ENCODE measurements at regions not wholly inside any gene's neighbourhood (a gene's known extent, or its start where the extent isn't known, plus 50 kb on each side); places are given as distances from the start of the nearest gene placed in this dataset.

DNA sequence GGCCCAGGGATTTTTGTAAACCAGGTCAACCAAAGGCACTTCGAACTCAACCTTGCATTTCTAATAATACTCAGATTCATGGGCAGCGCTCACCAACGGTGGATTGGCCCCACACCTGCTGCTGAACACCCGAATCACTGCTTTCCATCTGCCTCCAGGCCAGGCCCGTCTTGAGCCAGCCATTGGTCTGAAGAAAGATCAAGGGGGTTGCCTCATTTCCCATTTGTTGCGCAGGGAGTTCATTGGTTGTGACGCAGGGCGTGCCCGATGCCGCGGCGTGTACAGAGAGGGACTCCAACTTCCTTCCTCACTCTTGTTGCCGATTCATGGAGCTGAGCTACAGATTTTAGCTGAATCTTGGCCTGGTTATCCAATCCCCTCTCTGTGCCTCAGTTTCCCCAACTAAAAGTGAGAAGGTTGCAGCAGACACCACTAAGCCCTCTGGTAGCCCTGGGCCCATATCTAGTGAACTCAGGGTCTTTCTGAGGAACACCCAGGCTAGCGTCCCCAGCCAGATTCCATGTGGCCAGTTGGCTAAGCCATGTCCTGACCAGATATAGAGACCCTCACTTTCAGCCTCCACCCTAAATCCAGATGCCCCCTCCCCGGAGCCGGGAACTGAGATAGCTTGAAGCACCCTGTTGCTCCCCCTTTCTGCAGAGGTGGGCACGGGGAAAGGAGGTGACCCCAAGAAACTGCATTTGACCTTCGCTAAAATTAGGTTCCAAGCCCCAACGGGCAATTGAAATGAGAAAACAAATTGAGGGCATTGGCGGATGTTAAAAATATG is 60.9 kb upstream of the HPCAL1 start:
- TF ChIP-seq POLR2AphosphoS5 (IDR thresholded peaks at IDR 0.05; ENCODE audit: low read depth) (no peak), JUNB (IDR thresholded peaks at IDR 0.05; ENCODE audit: unreplicated experiment) (no peak), EZH2phosphoT487 (IDR thresholded peaks at IDR 0.05; ENCODE audit: unreplicated experiment) (no peak)
- TF ChIP-seq, protein P1, sequence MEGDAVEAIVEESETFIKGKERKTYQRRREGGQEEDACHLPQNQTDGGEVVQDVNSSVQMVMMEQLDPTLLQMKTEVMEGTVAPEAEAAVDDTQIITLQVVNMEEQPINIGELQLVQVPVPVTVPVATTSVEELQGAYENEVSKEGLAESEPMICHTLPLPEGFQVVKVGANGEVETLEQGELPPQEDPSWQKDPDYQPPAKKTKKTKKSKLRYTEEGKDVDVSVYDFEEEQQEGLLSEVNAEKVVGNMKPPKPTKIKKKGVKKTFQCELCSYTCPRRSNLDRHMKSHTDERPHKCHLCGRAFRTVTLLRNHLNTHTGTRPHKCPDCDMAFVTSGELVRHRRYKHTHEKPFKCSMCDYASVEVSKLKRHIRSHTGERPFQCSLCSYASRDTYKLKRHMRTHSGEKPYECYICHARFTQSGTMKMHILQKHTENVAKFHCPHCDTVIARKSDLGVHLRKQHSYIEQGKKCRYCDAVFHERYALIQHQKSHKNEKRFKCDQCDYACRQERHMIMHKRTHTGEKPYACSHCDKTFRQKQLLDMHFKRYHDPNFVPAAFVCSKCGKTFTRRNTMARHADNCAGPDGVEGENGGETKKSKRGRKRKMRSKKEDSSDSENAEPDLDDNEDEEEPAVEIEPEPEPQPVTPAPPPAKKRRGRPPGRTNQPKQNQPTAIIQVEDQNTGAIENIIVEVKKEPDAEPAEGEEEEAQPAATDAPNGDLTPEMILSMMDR (conservative IDR thresholded peaks at IDR 0.05; ENCODE audit: low read depth in 2 of 2): no peak
